ENCODE measurements at regions not wholly inside any gene's neighbourhood (a gene's known extent, or its start where the extent isn't known, plus 50 kb on each side); places are given as distances from the start of the nearest gene placed in this dataset.

DNA sequence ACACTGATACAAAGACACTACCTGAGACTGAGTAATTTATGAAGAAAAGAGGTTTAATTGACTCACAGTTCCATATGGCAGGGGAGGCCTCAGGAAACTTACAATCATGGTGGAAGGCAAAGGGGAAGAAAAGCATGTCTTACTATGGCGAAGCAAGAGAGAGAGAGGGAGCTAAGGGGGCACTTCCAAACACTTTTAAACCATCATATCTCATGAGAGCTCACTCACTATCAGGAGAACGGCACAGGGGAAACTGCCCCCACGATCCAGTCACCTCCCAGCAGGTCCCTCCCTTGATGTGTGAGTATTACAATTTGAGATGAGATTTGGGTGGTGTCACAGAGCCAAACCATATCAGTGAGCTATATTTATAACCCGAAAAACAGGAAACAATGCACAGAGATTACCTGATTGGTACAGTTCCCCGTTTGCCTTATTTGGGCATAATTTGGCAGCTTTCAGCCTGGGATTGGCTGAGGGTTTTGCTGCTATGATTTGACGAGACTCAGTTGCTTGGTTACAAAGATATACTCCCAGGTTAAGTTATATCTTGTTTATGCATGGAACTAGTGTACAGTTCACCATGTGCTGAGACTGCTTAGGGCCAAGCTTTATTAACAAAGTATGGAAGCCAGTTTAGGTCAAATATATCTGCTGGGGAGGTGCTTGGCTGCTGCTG is 184.2 kb downstream of the NR2F2 start:
- intact Hi-C loops (cut with micrococcal nuclease) = no loop called here

DNA sequence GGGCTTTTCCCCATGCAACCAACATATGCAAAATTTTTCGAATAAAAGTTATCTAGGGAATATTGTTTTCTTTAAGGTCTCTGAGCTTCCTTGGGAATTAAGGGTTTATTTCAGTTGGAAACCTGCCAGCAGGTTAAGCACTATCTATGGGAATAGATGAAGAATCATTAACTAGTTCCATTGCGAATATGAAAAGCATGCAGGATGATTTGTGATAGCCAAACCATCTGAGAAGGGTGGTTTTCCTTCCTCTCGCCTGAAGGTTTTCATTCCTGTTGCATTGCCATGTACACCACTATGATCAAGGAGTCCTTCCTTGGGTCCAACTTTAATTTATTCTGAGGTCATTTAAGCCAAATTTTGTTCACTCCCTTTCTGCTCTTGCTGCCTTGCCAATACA is 184.9 kb downstream of the NR2F2 start:
- intact Hi-C loops (cut with micrococcal nuclease) = no loop called here

DNA sequence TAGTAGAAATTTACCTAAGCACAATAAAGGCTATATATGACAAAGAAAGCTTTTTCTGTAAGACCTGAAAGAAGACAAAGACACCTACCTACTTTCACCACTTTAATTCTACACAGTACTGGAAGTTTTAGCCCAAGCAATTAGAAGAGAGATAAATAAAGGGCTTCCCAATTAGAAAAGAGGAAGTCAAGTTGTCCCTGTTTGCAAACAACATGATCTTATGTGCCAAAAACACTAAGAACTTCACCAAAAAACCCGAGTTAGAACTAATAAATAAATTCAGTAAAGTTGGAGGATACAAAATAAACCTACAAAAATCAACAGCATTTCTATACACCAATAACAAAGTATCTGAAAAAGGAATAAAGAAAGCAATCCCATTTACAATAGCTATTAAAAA is 190.9 kb downstream of the NR2F2 start:
- intact Hi-C loops (cut with micrococcal nuclease) = no loop called here

DNA sequence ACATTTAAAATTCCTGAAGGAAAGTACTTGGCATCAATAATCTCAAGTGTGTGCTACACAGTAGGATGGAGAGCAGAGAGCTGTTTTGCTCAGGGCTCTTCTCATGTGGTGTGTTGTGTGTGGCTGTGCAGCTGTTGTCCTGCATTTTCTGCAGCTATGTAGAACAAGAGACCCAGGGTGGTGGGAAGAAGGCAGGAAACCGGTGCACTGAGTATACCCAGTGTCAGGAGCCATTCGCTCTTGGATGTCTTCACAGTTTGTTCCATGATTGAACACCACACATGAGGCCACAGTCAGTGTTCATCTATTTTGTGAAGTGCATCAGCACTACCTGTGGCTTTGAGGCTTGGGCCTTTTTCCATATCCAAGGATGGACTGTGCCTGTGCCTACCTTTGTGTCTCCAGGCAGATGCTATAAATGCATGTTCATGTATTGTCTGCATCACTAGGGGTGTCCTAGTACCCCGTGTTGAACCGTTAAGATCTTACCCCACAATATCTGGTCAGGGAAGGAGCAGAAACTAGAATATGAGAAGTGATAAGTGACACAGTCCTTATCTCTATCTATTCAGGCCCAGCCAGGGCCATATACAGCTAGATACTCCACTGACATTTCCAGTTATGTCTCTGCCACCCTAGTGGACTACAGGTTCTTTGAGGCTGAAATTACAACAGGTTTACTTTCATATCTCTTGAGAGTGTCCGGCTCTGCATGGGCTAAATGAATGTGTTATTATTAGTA is 194.3 kb downstream of the NR2F2 start:
- intact Hi-C loops (cut with micrococcal nuclease) = no loop called here

DNA sequence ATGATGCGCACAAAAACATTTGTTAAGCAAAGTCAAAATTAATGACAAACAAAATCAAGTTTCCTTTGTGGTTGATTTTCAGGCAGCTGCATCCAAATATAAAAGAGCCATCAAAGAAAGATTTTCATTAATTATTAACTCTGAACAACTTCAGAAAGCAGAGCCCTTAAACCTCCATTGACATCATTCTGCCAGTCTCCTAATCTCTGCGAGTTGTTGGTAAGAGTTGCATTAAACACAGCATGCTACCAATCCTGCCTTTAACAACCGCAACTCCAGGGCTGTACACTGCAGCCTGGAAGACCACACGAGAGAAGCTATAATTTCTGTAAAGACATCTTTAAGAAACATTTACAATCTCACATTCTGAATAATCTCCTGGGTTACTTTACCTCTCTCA is 204.6 kb downstream of the NR2F2 start:
- intact Hi-C loops (cut with micrococcal nuclease) = no loop called here

- intact Hi-C loops (cut with micrococcal nuclease) = no loop called here
These were observed 208.0 kb downstream of the NR2F2 start for GRCh38 chr15:96538491-96538890.

- intact Hi-C loops (cut with micrococcal nuclease) = no loop called here
These were observed 209.8 kb downstream of the NR2F2 start for GRCh38 chr15:96540283-96540682.

DNA sequence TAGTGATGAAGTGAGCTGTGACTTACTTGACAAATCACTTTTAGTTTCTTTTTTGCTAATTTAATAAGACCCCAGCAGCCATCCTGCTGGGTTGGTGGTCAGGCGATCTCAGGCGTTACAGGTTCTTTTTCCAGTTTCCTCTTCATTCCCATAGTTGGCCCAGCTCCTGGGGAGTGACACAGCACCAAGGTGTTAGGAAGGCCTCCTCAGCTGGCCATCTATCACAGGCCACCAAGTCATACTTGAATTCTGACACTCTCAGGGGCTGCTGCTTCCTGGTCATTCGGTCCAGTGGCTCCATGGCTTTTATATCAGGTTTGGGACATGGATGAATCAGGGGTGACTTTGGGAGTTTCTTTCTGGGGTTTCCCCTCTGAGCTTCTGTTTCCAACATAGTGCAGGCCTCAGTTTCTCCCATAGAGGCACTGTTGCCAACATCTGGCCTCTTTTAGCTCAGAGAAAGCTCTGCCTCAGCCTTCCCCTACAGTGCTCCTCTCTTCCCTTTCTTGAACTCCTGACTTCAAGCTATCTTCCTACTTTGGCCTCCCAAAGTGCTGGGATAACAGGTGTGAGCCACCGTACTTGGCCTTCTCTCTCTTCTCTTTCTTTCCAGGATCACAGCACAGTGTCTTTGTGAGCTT is 211.8 kb downstream of the NR2F2 start:
- intact Hi-C loops (cut with micrococcal nuclease) = no loop called here

DNA sequence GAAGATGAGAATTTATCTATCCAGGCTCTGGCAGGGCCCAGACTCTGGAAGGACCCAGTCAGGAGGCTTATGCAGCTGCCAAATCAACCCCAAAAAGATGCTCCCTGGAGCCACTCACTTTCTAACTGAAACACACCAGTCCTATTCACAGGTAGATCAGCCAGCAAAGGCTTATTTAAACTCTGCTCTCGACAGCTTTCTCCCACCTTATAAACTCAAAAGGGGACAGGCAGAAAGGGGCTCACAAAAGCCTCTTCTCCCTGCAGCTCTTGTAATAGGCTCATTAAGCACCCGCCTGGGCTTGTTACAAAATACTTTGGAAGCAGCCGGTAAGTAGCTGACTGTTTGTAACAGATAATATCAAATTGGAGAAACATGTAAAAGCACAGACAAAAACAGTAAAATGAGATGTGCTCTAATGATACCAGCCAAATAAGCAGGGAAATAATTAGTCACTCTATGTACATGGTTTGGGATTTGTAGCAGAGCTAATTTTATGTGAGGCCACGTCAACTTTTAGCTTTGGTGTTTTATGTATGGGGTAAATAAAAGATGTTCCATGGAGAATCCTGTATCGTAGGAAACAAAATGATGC is 213.8 kb downstream of the NR2F2 start:
- intact Hi-C loops (cut with micrococcal nuclease) = no loop called here

- intact Hi-C loops (cut with micrococcal nuclease) = no loop called here
These were observed 218.6 kb downstream of the NR2F2 start for GRCh38 chr15:96549136-96549535.

DNA sequence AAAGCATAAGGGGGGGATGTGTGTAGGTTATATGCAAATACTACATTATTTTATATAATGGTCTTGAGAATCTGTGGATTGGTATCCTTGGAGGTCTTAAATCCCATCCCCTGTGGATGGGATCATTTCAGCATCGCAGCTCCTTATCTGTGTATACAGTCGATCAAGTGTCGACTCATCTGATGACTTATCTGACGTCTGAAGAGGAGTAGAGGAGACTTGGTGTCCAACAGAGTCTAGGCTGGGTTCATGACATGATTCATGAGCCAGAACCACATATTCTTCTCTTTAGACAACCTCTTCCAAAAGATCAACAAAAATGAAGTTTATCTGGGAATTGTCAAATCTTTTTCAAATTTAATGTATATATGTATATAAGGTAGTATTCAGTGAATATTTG is 220.7 kb downstream of the NR2F2 start:
- intact Hi-C loops (cut with micrococcal nuclease) = no loop called here

- intact Hi-C loops (cut with micrococcal nuclease) = no loop called here
These were observed 221.2 kb downstream of the NR2F2 start for GRCh38 chr15:96551722-96552121.

- intact Hi-C loops (cut with micrococcal nuclease) = no loop called here
These were observed 222.5 kb downstream of the NR2F2 start for GRCh38 chr15:96553006-96553405.

GRCh38 chr15:96553451-96553850 is 223.0 kb downstream of the NR2F2 start:
- intact Hi-C loops (cut with micrococcal nuclease) = no loop called here

- intact Hi-C loops (cut with micrococcal nuclease) = no loop called here
These were observed 223.4 kb downstream of the NR2F2 start for GRCh38 chr15:96553931-96554330.

GRCh38 chr15:96554541-96554940 is 224.0 kb downstream of the NR2F2 start:
- intact Hi-C loops (cut with micrococcal nuclease) = no loop called here

DNA sequence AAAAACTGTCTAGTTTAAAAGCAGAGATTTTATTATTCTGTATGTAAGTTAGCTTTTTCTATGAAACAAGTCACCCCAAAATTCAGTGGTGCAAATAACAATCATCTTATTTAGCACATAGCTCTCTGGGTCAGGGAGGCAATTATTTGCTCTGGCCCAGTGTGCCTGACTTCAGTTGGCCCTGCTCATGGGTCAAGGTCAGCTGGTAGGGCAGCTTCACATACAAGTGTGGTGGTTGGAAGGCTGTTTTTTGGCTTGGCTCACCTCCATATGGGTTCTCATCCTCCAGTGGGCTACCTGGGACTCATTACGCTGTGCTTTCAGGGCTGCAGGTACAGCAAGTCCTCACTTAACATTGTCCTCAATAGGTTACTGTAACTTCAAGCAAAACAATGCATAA is 228.6 kb downstream of the NR2F2 start:
- intact Hi-C loops (cut with micrococcal nuclease) = no loop called here

DNA sequence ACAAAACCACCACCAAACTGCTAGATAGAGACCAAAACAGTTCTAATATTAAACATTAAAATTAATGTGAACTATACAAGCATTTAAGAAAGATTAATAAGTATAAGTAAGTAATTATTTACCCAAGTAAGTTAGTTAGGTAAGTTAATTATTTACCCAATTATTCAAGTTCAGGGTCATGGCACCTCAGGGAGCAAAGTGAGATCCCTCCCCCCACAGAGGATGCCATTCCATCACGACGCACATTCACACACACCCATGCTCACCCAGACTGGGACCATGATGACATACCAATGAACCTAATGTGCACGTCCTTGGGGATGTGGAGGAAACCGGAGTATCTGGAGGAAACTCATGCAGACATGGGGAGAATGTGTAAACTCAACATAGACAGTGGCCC is 229.1 kb downstream of the NR2F2 start:
- intact Hi-C loops (cut with micrococcal nuclease) = no loop called here

DNA sequence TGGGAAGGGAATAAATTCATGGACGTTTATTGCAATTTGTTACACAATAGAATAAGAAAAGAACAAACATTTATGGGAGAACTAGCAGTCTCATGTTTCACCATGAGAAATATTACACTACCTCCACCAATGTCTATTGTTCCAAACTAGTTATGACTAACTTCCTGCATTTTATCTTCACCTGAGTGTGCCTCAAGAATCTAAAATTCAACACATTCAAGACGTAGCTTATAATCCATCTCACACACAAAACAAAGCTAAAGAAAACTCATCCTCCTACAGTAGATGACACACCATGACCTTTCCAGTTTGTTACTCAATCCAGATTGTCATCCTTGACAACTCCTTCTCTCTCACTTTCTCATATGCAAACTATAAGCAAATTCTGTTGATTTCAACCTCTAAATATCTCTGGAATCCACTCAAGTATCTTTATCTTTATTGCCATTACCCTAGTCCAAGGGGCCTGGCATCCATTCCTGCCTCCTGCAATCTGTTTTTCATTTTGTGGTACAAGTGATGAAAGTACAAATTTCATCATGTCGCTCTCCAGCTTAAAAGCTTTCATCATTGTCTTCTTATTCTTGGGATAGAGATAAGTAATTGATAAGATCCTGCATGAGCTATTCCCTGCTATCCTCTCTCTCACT is 229.9 kb downstream of the NR2F2 start:
- intact Hi-C loops (cut with micrococcal nuclease) = no loop called here

DNA sequence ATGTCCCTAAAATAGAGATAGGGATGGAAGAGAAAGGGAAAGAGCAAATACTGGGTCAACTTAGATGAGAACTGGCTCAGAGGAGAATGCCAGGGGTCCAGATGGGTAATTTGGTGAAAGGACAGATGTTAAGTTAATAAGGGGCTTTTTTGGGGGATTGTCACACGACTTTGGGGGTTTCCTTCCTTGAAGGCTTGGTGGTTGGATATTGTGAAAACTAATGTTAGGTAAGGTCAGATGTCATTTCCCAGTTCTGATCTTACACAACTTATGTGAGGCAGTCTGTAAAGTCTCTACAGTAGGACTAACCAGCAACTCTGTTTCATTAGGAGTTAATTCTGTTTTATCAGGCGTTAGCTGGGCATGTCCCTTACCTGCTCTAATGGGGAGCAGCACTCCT is 231.1 kb downstream of the NR2F2 start:
- intact Hi-C loops (cut with micrococcal nuclease) = no loop called here

DNA sequence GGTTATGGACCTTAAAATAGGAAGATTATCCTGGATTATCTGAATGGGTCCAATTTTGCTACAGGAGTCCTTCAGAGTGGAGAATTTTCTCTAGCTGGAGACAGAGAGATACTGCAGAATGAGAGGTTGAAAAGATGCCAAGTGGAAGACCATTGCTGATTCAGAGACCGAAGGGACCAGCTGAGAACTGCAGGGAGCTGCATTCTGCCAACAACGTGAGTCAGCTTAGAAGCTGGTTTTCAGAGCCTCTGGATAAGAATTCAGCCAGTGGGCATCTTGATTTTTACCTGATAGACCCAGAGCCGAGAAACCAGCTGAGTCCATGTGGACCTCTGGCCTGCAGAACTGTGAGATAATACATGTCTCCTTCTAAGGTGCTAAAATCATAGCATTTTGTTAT is 234.0 kb downstream of the NR2F2 start:
- intact Hi-C loops (cut with micrococcal nuclease) = no loop called here

GRCh38 chr15:96565266-96565665 is 234.8 kb downstream of the NR2F2 start:
- intact Hi-C loops (cut with micrococcal nuclease) = no loop called here

Measured in T-helper 2 cell treated with Interferon-gamma antibody and Interleukin-4, amounts not matched to agents 100 ng/mL and 5 ng/mL, for 36 hours (primary cell).